GM10266 (cell line): ENCODE measurements at regions not wholly inside any gene's neighbourhood (a gene's known extent, or its start where the extent isn't known, plus 50 kb on each side); places are given as distances from the start of the nearest gene placed in this dataset.

ENCODE experiments used
- DNase-seq: peaks from one replicate; pipeline ENCODE4 v3.0.0; 2012; ENCODE audit errors: extremely low spot score
- CTCF ChIP-seq: IDR thresholded peaks from 2 replicates; pipeline ENCODE4 v1.5.1; 2012; ENCODE audit warnings: mild to moderate bottlenecking, low read depth; ENCODE audit not compliant: control insufficient read depth, insufficient read depth; ENCODE audit errors: missing control alignments

- no peak for TF ChIP-seq CTCF
- DNase-seq = no peak
These were observed 1275.2 kb upstream of the CRIM1 start for GRCh38 chr2:35080231-35080910.

- DNase-seq = no peak
- no peak for TF ChIP-seq CTCF
These were observed 1288.2 kb upstream of the CRIM1 start for GRCh38 chr2:35067420-35067819.

- TF ChIP-seq CTCF = no peak
These were observed 1291.7 kb upstream of the CRIM1 start for GRCh38 chr2:35063836-35064235.

GRCh38 chr2:35035883-35036282, 1319.7 kb upstream of the CRIM1 start:
- TF ChIP-seq CTCF = no peak
- DNase-seq = no peak

More at GRCh38 chr2:35063836-35064235, 1291.7 kb upstream of the CRIM1 start:
- no peak for DNase-seq

GRCh38 chr2:35033748-35034147, 1321.8 kb upstream of the CRIM1 start:
- TF ChIP-seq CTCF = no peak
- no peak for DNase-seq

GRCh38 chr2:35023545-35023944, 1332.0 kb upstream of the CRIM1 start:
- TF ChIP-seq CTCF = no peak
- DNase-seq = no peak

- no peak for DNase-seq
- no peak for TF ChIP-seq CTCF
These were observed 1355.1 kb upstream of the CRIM1 start for GRCh38 chr2:35000453-35000852.
